Activated CD4-positive, alpha-beta T cell treated with anti-CD3 and anti-CD28 coated beads, Interleukin-2, amount 10 ng/mL, durations not matched to agents 24 days and 14 days (primary cell): ENCODE measurements at regions not wholly inside any gene's neighbourhood (a gene's known extent, or its start where the extent isn't known, plus 50 kb on each side); places are given as distances from the start of the nearest gene placed in this dataset.
"Not testable (repeated sequence)": the region's sequence is repeated elsewhere in the genome, so short reads cannot be mapped to it uniquely, and the experiment has no call there.

Experiments used
- DNase-seq: peaks from one replicate; pipeline ENCODE4 v3.0.0; 2022
- H3K27ac Mint-ChIP-seq: one replicate; pipeline ENCODE4 v1.8.0; 2022; ENCODE audit warnings: mild to moderate bottlenecking, mixed read lengths
- H3K27me3 Mint-ChIP-seq: one replicate; pipeline ENCODE4 v1.8.0; 2022; ENCODE audit warnings: mixed read lengths
- H3K36me3 Mint-ChIP-seq: one replicate; pipeline ENCODE4 v1.8.0; 2022; ENCODE audit warnings: low read depth, mild to moderate bottlenecking, mixed read lengths
- H3K4me1 Mint-ChIP-seq: one replicate; pipeline ENCODE4 v1.8.0; 2021; ENCODE audit warnings: mixed read lengths
- H3K4me3 Mint-ChIP-seq: one replicate; pipeline ENCODE4 v1.8.0; 2022; ENCODE audit warnings: mild to moderate bottlenecking, moderate library complexity, mixed read lengths
- H3K9me3 Mint-ChIP-seq: one replicate; pipeline ENCODE4 v1.8.0; 2021; ENCODE audit warnings: mixed read lengths
- intact Hi-C: fragments of 100-400 bp; cut with micrococcal nuclease; formaldehyde crosslinking; loops from one replicate; pipeline ENCODE4 v1.15.1; 2023

- no peaks in the 10 kb centered on the region for H3K27me3 Mint-ChIP-seq
- no peaks in the 10 kb centered on the region for H3K9me3 Mint-ChIP-seq
- DNase-seq = no peak
- no peak overlapping the region for H3K27ac Mint-ChIP-seq
- no peak overlapping the region for H3K4me3 Mint-ChIP-seq
- no peaks in the 10 kb centered on the region for H3K4me1 Mint-ChIP-seq
- intact Hi-C loops = no loop called here
- H3K36me3 Mint-ChIP-seq = no peaks in the 10 kb centered on the region
These were observed 909.4 kb upstream of the GYPC start for GRCh38 chr2:125746321-125747164.

- Mint-ChIP-seq H3K27me3 (no peaks in the 10 kb centered on the region), H3K4me1 (no peaks in the 10 kb centered on the region), H3K27ac (no peak overlapping the region), H3K36me3 (no peaks in the 10 kb centered on the region), H3K9me3 (no peaks in the 10 kb centered on the region), H3K4me3 (no peak overlapping the region)
- intact Hi-C loops = no loop called here
- DNase-seq = no peak
These were observed 908.9 kb upstream of the GYPC start for GRCh38 chr2:125747165-125747425.

- Mint-ChIP-seq H3K4me3 (no peak overlapping the region), H3K27me3 (no peaks in the 10 kb centered on the region), H3K9me3 (no peaks in the 10 kb centered on the region), H3K27ac (no peak overlapping the region), H3K4me1 (no peaks in the 10 kb centered on the region), H3K36me3 (no peaks in the 10 kb centered on the region)
- DNase-seq = no peak
- intact Hi-C loops = no loop called here
These were observed 899.5 kb upstream of the GYPC start for GRCh38 chr2:125756431-125756830.

GRCh38 chr2:125796784-125797183 is 859.2 kb upstream of the GYPC start:
- H3K27ac Mint-ChIP-seq = no peak overlapping the region
- no peak for DNase-seq

GRCh38 chr2:125797192-125797591 is 858.8 kb upstream of the GYPC start:
- Mint-ChIP-seq H3K27me3 (no peaks in the 10 kb centered on the region), H3K9me3 (peaks cover 3% of the 10 kb centered on the region), H3K36me3 (no peaks in the 10 kb centered on the region), H3K4me3 (no peak overlapping the region), H3K27ac (no peak overlapping the region), H3K4me1 (no peaks in the 10 kb centered on the region)
- DNase-seq = no peak
- intact Hi-C loops = no loop called here

More at GRCh38 chr2:125796784-125797183, 859.2 kb upstream of the GYPC start:
- no peaks in the 10 kb centered on the region for H3K27me3 Mint-ChIP-seq
- no peaks in the 10 kb centered on the region for H3K36me3 Mint-ChIP-seq
- H3K9me3 Mint-ChIP-seq = peaks cover 3% of the 10 kb centered on the region
- intact Hi-C loops = no loop called here
- H3K4me1 Mint-ChIP-seq = no peaks in the 10 kb centered on the region
- no peak overlapping the region for H3K4me3 Mint-ChIP-seq

GRCh38 chr2:125822746-125823145 is 833.2 kb upstream of the GYPC start:
- intact Hi-C loops = no loop called here

GRCh38 chr2:125825781-125826180 is 830.2 kb upstream of the GYPC start:
- DNase-seq, H3K27ac Mint-ChIP-seq, H3K27me3 Mint-ChIP-seq, H3K4me3 Mint-ChIP-seq, intact Hi-C loops, H3K9me3 Mint-ChIP-seq, H3K4me1 Mint-ChIP-seq, H3K36me3 Mint-ChIP-seq: not testable (repeated sequence)

More at GRCh38 chr2:125822746-125823145, 833.2 kb upstream of the GYPC start:
- no peak overlapping the region for H3K4me3 Mint-ChIP-seq
- H3K27ac Mint-ChIP-seq = no peak overlapping the region
- H3K27me3 Mint-ChIP-seq = no peaks in the 10 kb centered on the region
- DNase-seq = no peak
- peaks cover 3% of the 10 kb centered on the region for H3K9me3 Mint-ChIP-seq
- no peaks in the 10 kb centered on the region for H3K36me3 Mint-ChIP-seq
- no peaks in the 10 kb centered on the region for H3K4me1 Mint-ChIP-seq

- H3K4me1 Mint-ChIP-seq = no peaks in the 10 kb centered on the region
- no peak overlapping the region for H3K4me3 Mint-ChIP-seq
- DNase-seq = no peak
- no peaks in the 10 kb centered on the region for H3K36me3 Mint-ChIP-seq
- H3K27ac Mint-ChIP-seq = no peak overlapping the region
- intact Hi-C loops = no loop called here
- H3K9me3 Mint-ChIP-seq = no peaks in the 10 kb centered on the region
- no peaks in the 10 kb centered on the region for H3K27me3 Mint-ChIP-seq
These were observed 818.8 kb upstream of the GYPC start for GRCh38 chr2:125837128-125837527.

GRCh38 chr2:125837611-125838010 is 818.3 kb upstream of the GYPC start:
- Mint-ChIP-seq H3K4me1 (no peaks in the 10 kb centered on the region), H3K9me3 (no peaks in the 10 kb centered on the region), H3K27ac (no peak overlapping the region), H3K27me3 (no peaks in the 10 kb centered on the region), H3K36me3 (no peaks in the 10 kb centered on the region), H3K4me3 (no peak overlapping the region)
- intact Hi-C loops = no loop called here
- DNase-seq = no peak

- no peak overlapping the region for H3K4me3 Mint-ChIP-seq
- no peaks in the 10 kb centered on the region for H3K36me3 Mint-ChIP-seq
- no peaks in the 10 kb centered on the region for H3K27me3 Mint-ChIP-seq
- no peak overlapping the region for H3K27ac Mint-ChIP-seq
- H3K4me1 Mint-ChIP-seq = no peaks in the 10 kb centered on the region
- H3K9me3 Mint-ChIP-seq = no peaks in the 10 kb centered on the region
- no peak for DNase-seq
- intact Hi-C loops = no loop called here
These were observed 816.0 kb upstream of the GYPC start for GRCh38 chr2:125839945-125840344.

- DNase-seq = no peak
These were observed 813.9 kb upstream of the GYPC start for GRCh38 chr2:125842041-125842440.

GRCh38 chr2:125850541-125850940 is 805.4 kb upstream of the GYPC start:
- intact Hi-C loops = no loop called here
- DNase-seq = no peak
- H3K27me3 Mint-ChIP-seq = no peaks in the 10 kb centered on the region
- no peak overlapping the region for H3K4me3 Mint-ChIP-seq
- no peak overlapping the region for H3K27ac Mint-ChIP-seq
- no peaks in the 10 kb centered on the region for H3K9me3 Mint-ChIP-seq
- H3K4me1 Mint-ChIP-seq = no peaks in the 10 kb centered on the region
- no peaks in the 10 kb centered on the region for H3K36me3 Mint-ChIP-seq

More at GRCh38 chr2:125842041-125842440, 813.9 kb upstream of the GYPC start:
- Mint-ChIP-seq H3K9me3 (no peaks in the 10 kb centered on the region), H3K27ac (no peak overlapping the region), H3K36me3 (no peaks in the 10 kb centered on the region), H3K27me3 (no peaks in the 10 kb centered on the region), H3K4me1 (no peaks in the 10 kb centered on the region), H3K4me3 (no peak overlapping the region)
- intact Hi-C loops = no loop called here

- H3K4me1 Mint-ChIP-seq = no peaks in the 10 kb centered on the region
- no peaks in the 10 kb centered on the region for H3K9me3 Mint-ChIP-seq
- no peak overlapping the region for H3K4me3 Mint-ChIP-seq
- intact Hi-C loops = no loop called here
- H3K27me3 Mint-ChIP-seq = no peaks in the 10 kb centered on the region
- no peaks in the 10 kb centered on the region for H3K36me3 Mint-ChIP-seq
- DNase-seq = no peak
- H3K27ac Mint-ChIP-seq = no peak overlapping the region
These were observed 803.6 kb upstream of the GYPC start for GRCh38 chr2:125852364-125852763.

GRCh38 chr2:125853626-125854025 is 802.3 kb upstream of the GYPC start:
- no peaks in the 10 kb centered on the region for H3K27me3 Mint-ChIP-seq
- H3K4me1 Mint-ChIP-seq = no peaks in the 10 kb centered on the region
- intact Hi-C loops = no loop called here
- H3K9me3 Mint-ChIP-seq = no peaks in the 10 kb centered on the region
- no peak for DNase-seq
- H3K27ac Mint-ChIP-seq = no peak overlapping the region
- H3K4me3 Mint-ChIP-seq = no peak overlapping the region
- no peaks in the 10 kb centered on the region for H3K36me3 Mint-ChIP-seq

GRCh38 chr2:125855204-125855603 is 800.8 kb upstream of the GYPC start:
- Mint-ChIP-seq H3K9me3 (no peaks in the 10 kb centered on the region), H3K4me3 (no peak overlapping the region), H3K36me3 (no peaks in the 10 kb centered on the region), H3K27ac (no peak overlapping the region), H3K4me1 (no peaks in the 10 kb centered on the region), H3K27me3 (no peaks in the 10 kb centered on the region)
- no peak for DNase-seq
- intact Hi-C loops = no loop called here
